GM21528 (cell line): ENCODE measurements at regions not wholly inside any gene's neighbourhood (a gene's known extent, or its start where the extent isn't known, plus 50 kb on each side); places are given as distances from the start of the nearest gene placed in this dataset.
"Not testable (repeated sequence)": the region's sequence is repeated elsewhere in the genome, so short reads cannot be mapped to it uniquely, and the experiment has no call there.

Experiments used
- ATAC-seq: cut with Tn5 transposase; IDR thresholded peaks from one replicate; pipeline ENCODE4 v1.9.1; 2021; ENCODE audit warnings: mild to moderate bottlenecking, moderate library complexity; ENCODE audit not compliant: unreplicated experiment, low FRiP score

- ATAC-seq = no peak
Observed at GRCh38 chr18:78820161-78820834, 159.3 kb upstream of the SALL3 start.

GRCh38 chr18:78821396-78821795 lies 158.2 kb upstream of the SALL3 start:
- no peak for ATAC-seq

- ATAC-seq = no peak
Observed at GRCh38 chr18:78822171-78822948, 157.3 kb upstream of the SALL3 start.

DNA sequence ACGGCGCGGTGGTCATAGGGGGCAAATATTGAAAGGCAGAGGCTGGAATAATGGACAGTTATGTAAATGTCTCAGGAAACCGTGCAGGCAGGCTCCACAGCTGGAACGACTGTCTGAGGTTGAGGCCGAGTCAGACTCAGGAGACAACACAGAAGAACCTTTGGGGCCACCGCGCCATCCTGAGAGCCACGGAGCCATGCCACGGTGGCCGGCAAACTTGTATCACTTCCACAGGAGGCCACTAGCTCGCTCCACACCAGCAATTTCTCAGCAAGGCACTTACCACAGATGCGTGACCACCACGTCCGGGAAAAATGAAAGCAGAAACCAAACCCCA lies 156.7 kb upstream of the SALL3 start:
- no peak for ATAC-seq

DNA sequence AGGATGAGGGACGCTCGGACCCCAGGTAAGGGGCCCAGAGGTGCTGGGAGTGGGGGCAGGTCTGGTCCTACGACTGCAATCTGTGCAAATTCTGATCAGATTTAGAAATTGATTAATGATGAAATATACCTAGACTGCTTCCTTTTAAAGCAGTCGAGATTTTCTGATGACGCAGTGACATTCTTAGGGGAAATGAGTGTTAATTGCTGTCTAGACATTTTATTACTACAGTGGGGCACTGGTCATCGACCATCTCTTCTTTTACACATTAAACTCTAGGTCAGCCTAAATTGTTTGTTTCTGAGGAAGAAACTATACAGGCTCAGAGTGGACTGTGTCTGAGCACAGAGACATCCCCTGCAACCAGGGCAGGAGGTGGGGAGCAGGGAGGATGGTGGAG lies 154.4 kb upstream of the SALL3 start:
- no peak for ATAC-seq

DNA sequence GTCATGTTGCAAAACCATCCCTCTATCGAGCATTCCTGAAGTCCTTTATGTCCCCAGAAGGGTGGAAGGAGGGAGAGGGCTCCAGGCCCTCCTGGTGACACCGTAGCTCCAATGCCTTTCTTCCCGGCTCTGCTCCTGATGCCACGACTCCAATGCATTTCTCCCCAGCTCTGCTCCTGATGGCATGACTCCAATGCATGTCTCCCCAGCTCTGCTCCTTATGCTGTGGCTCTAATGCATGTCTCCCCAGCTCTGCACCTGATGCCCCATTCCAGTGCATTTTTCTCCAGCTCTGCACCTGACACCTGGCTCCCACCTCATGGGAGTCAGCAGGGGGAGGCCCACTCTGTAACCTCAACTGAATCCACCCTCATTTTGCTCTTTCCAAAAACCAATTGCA lies 153.0 kb upstream of the SALL3 start:
- no peak for ATAC-seq

GRCh38 chr18:78827141-78827540 lies 152.5 kb upstream of the SALL3 start:
- no peak for ATAC-seq

DNA sequence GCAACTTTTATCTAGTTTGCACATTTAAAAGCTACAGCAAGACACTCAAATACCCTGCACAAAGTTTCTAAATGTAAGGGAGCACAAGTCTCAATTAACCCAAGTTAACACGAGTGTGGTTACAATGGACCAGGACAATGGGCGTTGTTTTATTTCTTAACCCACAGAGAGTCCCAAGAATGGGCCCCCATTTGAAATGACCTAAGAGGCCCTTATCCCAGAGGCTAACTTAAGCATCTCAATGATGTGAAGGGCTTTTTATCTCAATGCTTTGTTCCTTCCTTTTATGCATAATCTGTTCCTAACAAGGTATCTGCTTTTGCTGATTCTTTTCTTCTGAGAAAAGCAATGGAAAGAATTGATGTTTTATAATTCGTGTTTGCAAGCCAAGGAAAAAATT lies 151.5 kb upstream of the SALL3 start:
- no peak for ATAC-seq

DNA sequence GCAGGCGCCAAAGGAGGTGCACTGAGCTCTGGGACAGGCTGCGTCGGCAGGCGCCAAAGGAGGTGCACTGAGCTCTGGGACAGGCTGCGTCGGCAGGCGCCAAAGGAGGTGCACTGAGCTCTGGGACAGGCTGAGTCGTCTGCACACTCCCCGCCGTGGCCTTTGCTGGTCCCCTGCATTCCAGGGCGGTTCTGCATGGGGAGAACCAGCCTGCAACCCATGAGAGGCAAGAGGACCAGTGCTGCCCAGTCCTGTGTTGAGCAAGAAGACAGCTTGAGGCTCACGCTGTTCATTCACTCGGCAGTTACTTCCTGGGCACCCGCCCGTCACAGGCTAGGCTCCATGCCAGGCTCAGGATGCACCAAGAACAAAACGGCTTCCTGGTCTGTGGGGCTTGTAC lies 150.6 kb upstream of the SALL3 start:
- not testable (repeated sequence) for ATAC-seq

GRCh38 chr18:78830161-78830560 lies 149.5 kb upstream of the SALL3 start:
- ATAC-seq = no peak

- ATAC-seq = no peak
Observed at GRCh38 chr18:78830826-78831225, 148.8 kb upstream of the SALL3 start.

DNA sequence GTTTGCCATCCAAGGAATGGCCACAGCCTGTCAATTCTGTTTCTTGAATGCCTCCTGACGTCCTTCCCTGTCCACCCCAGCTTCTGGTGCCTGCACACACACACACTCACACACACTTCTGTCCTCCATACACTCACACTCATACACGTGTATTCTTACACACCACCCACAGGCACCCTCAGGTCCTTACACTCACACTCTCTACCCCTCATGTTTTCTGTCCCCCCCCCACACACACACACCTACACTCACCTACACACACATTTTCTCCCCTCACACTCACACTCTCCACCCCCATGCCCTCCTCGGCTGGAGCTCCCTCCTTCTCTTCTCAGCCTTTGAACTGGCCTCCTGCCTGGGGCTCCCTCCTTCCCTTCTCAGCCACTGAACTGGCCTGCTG lies 148.0 kb upstream of the SALL3 start:
- no peak for ATAC-seq

- no peak for ATAC-seq
Observed at GRCh38 chr18:78833833-78834232, 145.8 kb upstream of the SALL3 start.

DNA sequence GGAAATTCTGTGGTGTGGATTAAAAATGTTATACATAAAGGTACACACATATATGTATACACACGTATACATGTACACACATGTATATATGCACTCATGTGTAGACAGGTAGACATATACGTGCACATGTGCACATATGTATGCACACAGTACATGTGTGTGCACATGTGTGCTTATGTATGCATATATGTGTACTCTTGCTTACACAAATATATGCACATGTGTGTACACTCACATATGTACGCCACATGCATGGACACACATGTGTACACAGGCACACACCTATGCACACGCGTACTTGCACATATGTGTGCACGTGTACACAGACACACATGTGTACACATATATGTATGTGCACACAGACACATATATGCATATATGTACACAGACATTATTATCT lies 142.8 kb upstream of the SALL3 start:
- ATAC-seq = no peak

GRCh38 chr18:78837754-78838153 lies 141.9 kb upstream of the SALL3 start:
- no peak for ATAC-seq

DNA sequence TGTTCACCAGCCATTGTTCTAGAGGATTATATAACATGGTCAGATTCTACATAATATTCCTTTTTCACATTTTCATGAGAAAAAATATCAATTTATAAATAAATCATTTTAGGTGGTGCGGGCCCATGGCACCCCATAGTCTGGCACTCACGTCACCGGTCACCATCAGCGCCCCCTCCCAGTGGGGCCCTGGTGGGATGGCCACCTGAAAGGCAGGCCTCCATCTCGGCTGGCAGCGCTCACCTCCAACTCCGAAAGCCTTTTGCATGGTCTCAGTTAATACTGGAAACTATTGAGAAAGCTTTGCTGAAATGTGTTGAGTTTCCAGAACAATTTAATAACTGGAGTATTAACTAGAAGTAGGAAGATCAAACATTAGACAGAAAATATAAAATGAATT lies 141.4 kb upstream of the SALL3 start:
- no peak for ATAC-seq

DNA sequence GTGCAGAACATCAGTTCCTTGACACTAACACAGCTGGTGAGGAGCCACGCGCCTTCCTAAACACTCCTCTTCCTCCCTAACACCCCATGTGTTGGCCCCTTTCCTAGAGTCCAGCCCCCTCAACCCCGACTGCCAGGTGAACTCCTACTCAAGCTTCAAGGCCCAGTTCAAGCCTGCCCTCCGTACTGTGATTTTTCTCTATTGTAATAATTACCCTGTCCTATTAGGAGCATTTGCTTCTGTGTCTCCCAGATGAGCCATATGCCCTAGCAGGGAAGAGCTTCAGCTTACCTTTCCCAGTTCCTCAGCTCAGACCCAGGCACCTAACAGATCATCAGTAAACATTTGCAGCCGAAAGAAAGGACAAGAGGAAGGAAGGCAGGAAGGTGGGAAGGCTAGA lies 130.6 kb upstream of the SALL3 start:
- no peak for ATAC-seq

GRCh38 chr18:78849458-78849857 lies 130.2 kb upstream of the SALL3 start:
- ATAC-seq = no peak

- ATAC-seq = no peak
Observed at GRCh38 chr18:78853341-78853740, 126.3 kb upstream of the SALL3 start.

DNA sequence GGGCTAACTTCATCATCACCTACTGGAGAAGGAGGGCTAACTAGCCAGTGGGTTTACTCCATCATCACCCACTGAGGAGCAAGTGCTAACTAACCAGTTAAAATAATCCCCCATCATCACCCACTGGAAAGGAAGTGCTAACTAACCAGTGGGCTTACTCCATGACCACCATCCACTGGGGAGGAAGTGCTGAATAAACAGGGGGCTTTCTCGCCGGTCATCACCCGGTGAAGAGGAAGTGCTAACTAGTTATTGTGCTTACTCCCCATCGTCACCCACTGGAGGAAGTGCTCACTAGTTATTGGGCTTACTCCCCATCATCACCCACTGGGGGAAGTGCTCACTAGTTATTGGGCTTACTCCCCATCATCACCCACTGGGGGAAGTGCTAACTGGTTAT lies 124.4 kb upstream of the SALL3 start:
- ATAC-seq = no peak

GRCh38 chr18:78856569-78857313 lies 122.9 kb upstream of the SALL3 start:
- no peak for ATAC-seq
